SK-N-DZ (cell line): ENCODE measurements at regions not wholly inside any gene's neighbourhood (a gene's known extent, or its start where the extent isn't known, plus 50 kb on each side); places are given as distances from the start of the nearest gene placed in this dataset.

Source experiments
- DNase-seq: peaks from one replicate; pipeline ENCODE4 v3.0.0-alpha.2; 2015; ENCODE audit warnings: low spot score

- DNase-seq, result no peak
Observed at GRCh38 chr5:93930098-93930497, 188.7 kb upstream of the POU5F2 start.

DNA sequence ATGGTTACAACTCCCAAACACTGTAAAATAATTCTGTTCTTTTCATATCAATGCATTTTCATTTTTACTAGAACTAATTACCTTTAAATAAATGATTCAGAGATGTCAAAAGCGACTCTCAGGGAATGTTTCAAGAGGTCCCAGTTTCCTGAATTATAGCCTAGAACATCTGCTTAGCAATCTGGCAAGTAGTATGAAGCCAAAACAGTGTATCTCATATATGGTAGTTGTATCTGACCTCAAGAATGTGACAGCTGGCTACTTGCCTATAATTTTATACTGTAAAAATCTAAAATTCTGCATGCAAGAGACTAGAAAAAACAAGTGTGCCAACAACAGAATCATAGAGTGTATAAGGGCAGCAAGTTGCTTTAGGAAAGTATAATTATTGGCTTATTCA is 187.7 kb upstream of the POU5F2 start:
- no peak for DNase-seq

DNA sequence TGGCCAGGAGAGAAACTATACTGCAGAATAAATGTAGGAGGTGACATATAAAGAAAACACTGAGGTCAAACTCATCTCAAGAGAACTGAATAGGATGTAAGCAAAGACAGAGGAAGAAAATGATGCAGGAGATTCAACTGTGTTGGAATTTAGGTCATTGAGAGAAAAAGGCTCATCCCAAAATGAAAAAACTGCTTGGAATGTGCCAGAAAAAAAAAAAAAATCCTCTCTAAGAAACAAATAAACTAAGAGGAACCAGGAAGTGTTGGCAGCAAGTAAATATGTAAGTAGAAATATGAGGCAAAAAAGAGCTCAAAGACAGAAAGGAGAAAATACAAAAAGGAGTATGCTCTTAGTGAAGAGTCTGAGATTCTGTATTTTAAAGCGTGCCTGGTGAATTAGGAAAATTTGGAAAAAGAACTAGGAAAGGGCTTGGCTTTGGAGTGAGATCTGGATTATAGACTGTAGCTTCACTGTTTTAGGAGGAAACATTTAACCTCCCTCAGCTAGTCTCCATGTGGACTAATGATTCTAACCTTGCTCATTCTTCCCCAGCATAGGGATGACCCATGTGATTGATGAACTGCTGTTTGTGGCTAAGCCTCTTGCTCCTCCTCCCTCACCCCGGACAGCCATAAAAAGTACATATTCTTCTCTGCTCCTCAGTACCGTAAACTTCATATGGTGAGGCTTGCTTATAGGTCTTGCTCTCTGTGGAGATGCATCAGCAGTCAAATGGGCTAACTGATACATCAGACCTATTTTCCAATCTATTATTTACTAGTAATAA is 185.6 kb upstream of the POU5F2 start:
- DNase-seq, result no peak

DNA sequence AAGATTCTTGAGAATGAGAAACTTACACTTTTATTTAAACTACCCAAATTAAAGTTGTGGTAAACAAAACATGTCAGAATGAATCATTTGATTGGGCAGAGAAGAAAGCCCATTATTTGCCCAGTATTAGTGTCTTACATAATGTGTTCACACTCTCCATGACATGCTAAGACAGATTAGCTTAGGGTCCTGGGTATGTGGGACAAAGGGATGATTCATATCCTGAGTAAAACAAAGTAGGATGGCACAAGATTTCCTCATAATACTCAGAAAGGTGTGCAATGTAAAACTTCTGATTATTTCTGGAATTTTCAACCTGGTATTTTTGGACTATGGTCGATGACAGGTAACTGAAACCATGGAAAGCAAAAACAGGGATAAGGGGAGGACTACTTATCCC is 183.9 kb upstream of the POU5F2 start:
- no peak for DNase-seq

GRCh38 chr5:93924628-93925027 is 183.2 kb upstream of the POU5F2 start:
- DNase-seq, result no peak

DNA sequence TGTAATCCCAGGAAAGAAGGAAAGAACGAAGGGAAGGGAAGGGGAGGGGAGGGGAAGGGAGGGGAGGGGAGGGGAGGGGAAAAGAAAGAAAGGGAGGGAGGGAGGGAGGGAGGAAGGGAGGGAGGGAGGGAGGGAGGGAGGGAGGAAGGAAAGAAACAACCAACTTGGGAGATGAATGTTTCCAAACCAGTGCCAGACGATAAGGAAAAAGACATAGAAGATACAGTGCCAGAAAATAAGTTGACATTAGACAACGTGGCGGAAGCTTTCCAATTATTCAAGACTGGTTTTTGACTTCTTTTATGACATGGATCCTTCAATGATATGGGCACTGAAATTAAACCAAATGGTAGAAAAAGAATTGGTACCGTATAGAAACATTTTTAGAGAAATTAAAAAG is 181.2 kb upstream of the POU5F2 start:
- DNase-seq, result no peak

GRCh38 chr5:93921001-93921400 is 179.6 kb upstream of the POU5F2 start:
- DNase-seq, result no peak

GRCh38 chr5:93916872-93917271 is 175.5 kb upstream of the POU5F2 start:
- no peak for DNase-seq

DNA sequence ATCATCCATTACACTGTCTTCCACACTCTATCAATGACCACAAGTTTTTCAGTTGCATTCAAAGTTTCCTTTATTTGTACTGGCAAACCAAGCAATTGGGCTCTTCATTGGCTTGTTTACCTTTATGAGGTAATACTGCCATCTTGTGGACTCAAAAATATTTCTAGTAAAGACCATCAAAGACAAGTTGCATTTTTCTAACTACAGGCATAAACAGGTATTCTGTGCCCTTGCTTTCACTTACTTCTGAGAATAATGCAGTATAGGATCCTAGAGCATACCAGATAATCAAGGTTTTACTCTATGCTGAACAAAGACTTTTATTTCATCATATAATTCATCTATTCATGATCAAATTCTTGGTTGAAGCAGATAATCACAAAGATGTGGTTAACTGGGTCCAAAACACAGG is 173.7 kb upstream of the POU5F2 start:
- DNase-seq, result peak; percentile 36

DNA sequence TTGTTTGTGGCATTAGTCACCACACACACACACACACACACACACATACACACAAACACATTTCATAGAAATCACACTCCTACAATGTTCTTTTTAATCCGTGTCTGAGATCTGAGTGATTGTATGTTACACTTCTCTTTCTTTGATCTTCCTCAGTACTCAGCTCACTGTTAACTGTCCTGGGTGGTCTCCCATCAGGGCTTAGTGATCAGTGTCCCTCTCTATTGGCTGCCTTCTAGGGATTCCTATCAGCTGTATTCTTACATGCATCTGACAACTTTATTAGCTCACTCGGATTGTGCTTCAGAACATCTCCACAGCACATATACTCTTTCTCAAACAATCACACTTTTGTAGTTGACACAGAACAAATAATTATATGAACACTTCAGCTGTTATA is 170.2 kb upstream of the POU5F2 start:
- DNase-seq, result no peak

DNA sequence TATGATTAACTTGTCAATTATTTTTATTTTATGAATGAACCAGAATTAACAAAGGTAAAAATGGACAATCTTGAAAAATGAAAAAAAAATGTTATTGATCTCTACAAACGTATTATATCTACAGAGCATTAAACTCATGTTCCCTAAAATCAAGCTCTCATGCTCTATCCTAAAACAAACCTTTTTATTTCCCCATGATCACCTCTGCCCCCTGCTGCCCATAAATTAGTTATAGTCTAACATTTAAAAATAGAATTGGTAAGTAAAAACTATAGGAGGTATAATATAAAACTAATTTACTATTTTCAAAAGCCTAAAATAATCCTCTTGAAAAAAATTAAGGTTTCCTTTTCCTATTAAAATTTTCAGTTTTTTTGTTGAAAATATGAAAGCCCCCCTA is 168.0 kb upstream of the POU5F2 start:
- DNase-seq, result peak; percentile 5

DNA sequence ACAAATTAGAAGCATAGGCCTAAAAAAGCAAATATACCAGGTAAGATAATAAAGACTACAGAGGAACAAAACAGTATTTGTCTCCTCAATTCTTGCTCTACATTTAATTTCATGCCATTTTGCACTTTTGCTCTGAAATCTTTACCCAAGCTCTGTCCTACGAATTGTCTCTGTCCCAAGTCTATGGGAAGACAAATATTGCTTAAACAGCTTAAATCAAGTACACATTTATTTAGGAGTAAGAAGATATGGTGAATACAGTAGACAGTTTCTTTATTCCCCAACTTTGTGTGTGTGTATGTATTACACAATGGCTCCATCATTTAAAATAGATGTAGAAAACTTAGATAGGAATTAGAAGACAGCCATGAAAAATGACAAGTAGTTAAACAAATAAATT is 163.5 kb upstream of the POU5F2 start:
- DNase-seq, result no peak

- DNase-seq, result no peak
Observed at GRCh38 chr5:93902288-93902687, 160.9 kb upstream of the POU5F2 start.

DNA sequence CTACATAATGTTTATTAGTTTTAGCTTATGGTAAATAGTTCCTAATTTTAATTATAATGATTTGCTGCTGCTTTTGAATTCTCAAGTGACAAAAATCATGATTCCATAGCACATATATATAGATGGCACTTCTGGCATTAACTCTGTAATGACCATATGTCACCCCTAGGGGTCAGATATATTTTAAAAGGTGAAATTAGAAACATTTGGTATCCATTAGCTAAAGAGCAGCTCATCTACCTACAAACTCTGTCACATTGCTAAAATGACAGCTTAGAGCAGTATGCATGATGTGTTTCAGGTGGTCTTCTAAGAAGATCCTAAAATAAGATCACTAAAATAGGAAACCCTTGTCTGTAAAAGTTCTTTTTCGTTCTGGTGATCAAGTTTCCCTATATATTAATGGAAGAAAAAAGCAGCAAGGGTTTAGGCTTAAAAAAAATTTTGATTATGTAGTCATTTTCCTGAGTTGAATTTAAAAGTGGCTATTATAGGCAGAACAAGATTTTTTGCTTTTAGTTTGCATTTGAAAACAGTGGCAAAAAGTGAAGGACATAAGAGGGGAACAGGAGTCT is 157.7 kb upstream of the POU5F2 start:
- DNase-seq, result peak; percentile 16

GRCh38 chr5:93894601-93895354 is 153.4 kb upstream of the POU5F2 start:
- DNase-seq, result peak; percentile 33

DNA sequence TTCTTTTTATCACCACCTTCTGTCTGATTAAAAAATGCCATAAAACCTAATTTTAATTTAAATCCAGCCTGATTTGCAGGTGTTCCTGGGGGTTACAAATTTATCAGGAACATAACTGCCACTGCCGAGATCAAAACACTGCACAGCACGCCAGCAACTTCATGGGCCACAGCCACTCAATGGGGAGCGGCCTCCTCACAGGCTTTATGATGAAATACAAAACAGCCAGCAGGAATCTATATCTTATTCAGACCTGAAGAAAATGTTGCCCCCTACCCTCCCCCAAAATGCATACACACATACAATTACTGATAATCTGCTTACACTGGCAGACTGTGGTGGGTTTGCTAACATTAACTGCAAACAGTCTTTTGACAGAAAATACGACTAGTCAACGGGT is 151.7 kb upstream of the POU5F2 start:
- DNase-seq, result no peak

- DNase-seq, result no peak
Observed at GRCh38 chr5:93892481-93892880, 151.1 kb upstream of the POU5F2 start.

DNA sequence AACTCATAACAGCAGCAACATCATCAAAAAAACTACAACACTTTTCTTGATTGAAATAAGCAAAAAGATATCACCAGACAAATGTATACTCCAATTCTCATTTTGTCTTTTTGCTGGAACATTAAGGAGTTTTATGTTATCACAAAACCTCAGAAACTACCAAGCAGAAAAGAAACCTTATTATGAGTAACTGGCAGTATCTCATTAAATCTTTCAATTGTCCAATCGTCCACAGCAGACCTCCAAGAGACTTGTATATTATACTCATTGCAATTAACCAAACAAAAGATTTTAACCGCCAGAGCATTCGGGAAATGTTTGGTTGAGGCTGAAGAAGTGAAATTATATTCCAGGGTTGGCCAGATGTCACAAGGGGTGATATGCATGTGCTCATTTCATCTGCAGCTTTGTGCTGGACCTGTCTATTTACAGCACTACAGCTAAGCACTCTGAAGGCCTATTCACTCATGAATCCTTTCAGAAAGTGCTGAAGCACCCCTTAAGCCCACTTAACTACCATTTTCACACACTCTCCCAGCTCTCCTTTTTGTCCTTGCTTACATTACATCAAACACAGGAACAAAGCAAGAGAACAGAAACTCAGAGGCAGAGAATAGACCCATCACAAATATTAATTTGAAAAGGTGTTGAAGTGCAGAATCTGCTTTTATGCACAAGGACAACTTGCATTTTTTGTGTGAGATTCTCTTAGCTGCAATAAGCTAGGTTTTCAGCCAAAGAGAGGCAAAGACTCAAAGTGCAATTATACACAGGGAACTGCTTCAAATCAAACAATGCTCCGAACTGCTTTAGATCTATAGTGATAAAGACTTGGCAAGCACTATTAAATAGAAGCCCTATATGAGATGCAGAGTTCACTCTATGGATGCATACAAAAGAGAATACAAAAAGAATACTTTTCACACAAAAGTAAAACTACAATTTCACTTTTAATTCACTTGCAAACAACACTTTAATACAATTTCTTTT is 150.4 kb upstream of the POU5F2 start:
- no peak for DNase-seq

- DNase-seq, result no peak
Observed at GRCh38 chr5:93890657-93891056, 149.3 kb upstream of the POU5F2 start.

GRCh38 chr5:93887678-93888077 is 146.3 kb upstream of the POU5F2 start:
- no peak for DNase-seq

- no peak for DNase-seq
Observed at GRCh38 chr5:93886917-93887361, 145.5 kb upstream of the POU5F2 start.
